ENCODE measurements at regions not wholly inside any gene's neighbourhood (a gene's known extent, or its start where the extent isn't known, plus 50 kb on each side); places are given as distances from the start of the nearest gene placed in this dataset.

DNA sequence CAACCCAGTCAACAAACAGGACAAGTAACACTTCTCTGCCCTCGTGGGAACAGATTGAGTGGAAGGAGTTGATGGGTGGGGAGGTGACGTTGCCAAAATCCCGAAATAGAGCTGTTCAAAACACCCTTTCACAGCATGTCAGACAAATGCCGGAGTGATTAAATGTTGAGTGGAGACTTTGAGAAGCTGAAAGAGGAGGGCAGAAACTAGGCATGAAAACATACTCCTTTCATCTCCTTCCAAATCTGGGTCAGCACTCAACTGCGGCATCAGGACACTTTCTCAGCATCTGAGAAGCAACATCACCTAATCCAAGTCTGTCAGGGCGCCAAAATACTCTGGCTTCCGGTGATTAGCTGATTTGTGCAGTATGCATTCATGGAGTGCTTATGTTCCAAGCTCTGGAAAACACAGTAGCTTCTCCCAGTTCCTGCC lies 51.5 kb upstream of the MRI1 start:
- no peak for TF ChIP-seq POLR2A (IDR thresholded peaks at IDR 0.05)
- TF ChIP-seq, protein P1, sequence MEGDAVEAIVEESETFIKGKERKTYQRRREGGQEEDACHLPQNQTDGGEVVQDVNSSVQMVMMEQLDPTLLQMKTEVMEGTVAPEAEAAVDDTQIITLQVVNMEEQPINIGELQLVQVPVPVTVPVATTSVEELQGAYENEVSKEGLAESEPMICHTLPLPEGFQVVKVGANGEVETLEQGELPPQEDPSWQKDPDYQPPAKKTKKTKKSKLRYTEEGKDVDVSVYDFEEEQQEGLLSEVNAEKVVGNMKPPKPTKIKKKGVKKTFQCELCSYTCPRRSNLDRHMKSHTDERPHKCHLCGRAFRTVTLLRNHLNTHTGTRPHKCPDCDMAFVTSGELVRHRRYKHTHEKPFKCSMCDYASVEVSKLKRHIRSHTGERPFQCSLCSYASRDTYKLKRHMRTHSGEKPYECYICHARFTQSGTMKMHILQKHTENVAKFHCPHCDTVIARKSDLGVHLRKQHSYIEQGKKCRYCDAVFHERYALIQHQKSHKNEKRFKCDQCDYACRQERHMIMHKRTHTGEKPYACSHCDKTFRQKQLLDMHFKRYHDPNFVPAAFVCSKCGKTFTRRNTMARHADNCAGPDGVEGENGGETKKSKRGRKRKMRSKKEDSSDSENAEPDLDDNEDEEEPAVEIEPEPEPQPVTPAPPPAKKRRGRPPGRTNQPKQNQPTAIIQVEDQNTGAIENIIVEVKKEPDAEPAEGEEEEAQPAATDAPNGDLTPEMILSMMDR (IDR thresholded peaks at IDR 0.05), result no peak
